PC-9 (cell line): ENCODE measurements at regions not wholly inside any gene's neighbourhood (a gene's known extent, or its start where the extent isn't known, plus 50 kb on each side); places are given as distances from the start of the nearest gene placed in this dataset.

Source experiments
- BruUV-seq: library from RNA; stranded (reverse); fragments of 400-500 nt; replicated peaks from 2 replicates; lab custom pipeline; 2021; lab: Mats Ljungman, UMichigan
- CTCF ChIA-PET: fragments of 300-600 bp; sonication (Branson Sonifier 250); formaldehyde crosslinking; loops from one replicate; lab custom pipeline; 2022; ENCODE audit warnings: antibody characterized with exemption; lab: Charles Lee
- POLR2A ChIA-PET: fragments of 300-600 bp; sonication (Branson Sonifier 250); formaldehyde crosslinking; loops from one replicate; lab custom pipeline; 2022; ENCODE audit warnings: antibody characterized with exemption; ENCODE audit not compliant: unreplicated experiment; lab: Charles Lee
- DNase-seq, 2 experiments: peaks; one replicate each; pipeline versions ENCODE4 v3.0.0 to v3.0.0-alpha.2; 2015 to 2022; ENCODE audit warnings: mixed read lengths in 1 of 2
- H2AFZ ChIP-seq: fragments of 200-600 bp; sonication (generic); 2 replicates; pipeline ENCODE4 v1.8.1; 2017; ENCODE audit warnings: antibody characterized with exemption
- H3F3A ChIP-seq: fragments of 200-600 bp; sonication (generic); 2 replicates; pipeline ENCODE4 v1.8.1; 2017; ENCODE audit warnings: antibody characterized with exemption, mild to moderate bottlenecking, low read depth; ENCODE audit not compliant: insufficient read depth
- H3K27ac ChIP-seq: fragments of 200-600 bp; sonication (generic); 2 replicates; pipeline ENCODE4 v1.6.1; 2016; ENCODE audit warnings: mixed run types
- H3K27me3 ChIP-seq: fragments of 200-600 bp; sonication (generic); 2 replicates; pipeline ENCODE4 v1.6.1; 2016; ENCODE audit warnings: low read depth, mixed run types; ENCODE audit not compliant: insufficient read depth
- H3K36me3 ChIP-seq: fragments of 200-600 bp; sonication (generic); 2 replicates; pipeline ENCODE4 v1.6.1; 2016; ENCODE audit warnings: low read depth, mixed run types
- H3K4me1 ChIP-seq: fragments of 200-600 bp; sonication (generic); replicated peaks from 2 replicates; pipeline ENCODE4 v1.6.1; 2016; ENCODE audit warnings: mixed run types; ENCODE audit not compliant: insufficient read depth
- H3K4me2 ChIP-seq: fragments of 200-600 bp; sonication (generic); 2 replicates; pipeline ENCODE4 v1.6.1; 2017; ENCODE audit warnings: mixed run types
- H3K4me3 ChIP-seq: fragments of 200-600 bp; sonication (generic); 2 replicates; pipeline ENCODE4 v1.6.1; 2016; ENCODE audit warnings: mixed run types
- H3K79me2 ChIP-seq: fragments of 200-600 bp; sonication (generic); 2 replicates; pipeline ENCODE4 v1.6.1; 2017; ENCODE audit warnings: low read depth, mixed run types
- H3K9me2 ChIP-seq: fragments of 200-600 bp; sonication (generic); 2 replicates; pipeline ENCODE4 v1.8.1; 2017; ENCODE audit warnings: mild to moderate bottlenecking; ENCODE audit not compliant: insufficient read depth
- H3K9me3 ChIP-seq: fragments of 200-600 bp; sonication (generic); 2 replicates; pipeline ENCODE4 v1.8.1; 2016; ENCODE audit warnings: low read depth; ENCODE audit not compliant: insufficient read depth
- H4K20me1 ChIP-seq: fragments of 200-600 bp; sonication (generic); 2 replicates; pipeline ENCODE4 v1.8.1; 2017; ENCODE audit not compliant: insufficient read depth
- CTCF ChIP-seq: fragments of 200-600 bp; sonication (generic); conservative IDR thresholded peaks from 2 replicates; pipeline ENCODE4 v1.6.1; 2017; ENCODE audit warnings: mixed run types, antibody characterized with exemption, mild to moderate bottlenecking, moderate library complexity
- EZH2 ChIP-seq: fragments of 200-600 bp; sonication (generic); IDR thresholded peaks from 2 replicates; pipeline ENCODE4 v1.8.0; 2017; ENCODE audit warnings: antibody characterized with exemption, low read depth
- intact Hi-C: fragments of 100-400 bp; cut with micrococcal nuclease; formaldehyde crosslinking; loops from one replicate; pipeline ENCODE4 v1.10.0; 2022; ENCODE audit not compliant: unreplicated experiment

GRCh38 chr9:78692871-78693270 is 395.9 kb downstream of the PSAT1 start:
- Histone ChIP-seq H3K27ac (no peak overlapping the region), H3K79me2 (no peaks in the 10 kb centered on the region), H3K4me1 (no peaks in the 10 kb centered on the region), H3K27me3 (no peaks in the 10 kb centered on the region), H3K9me3 (no peaks in the 10 kb centered on the region), H3K4me2 (no peak overlapping the region), H3F3A (no peaks in the 10 kb centered on the region), H2AFZ (no peak overlapping the region), H4K20me1 (no peaks in the 10 kb centered on the region), H3K9me2 (no peaks in the 10 kb centered on the region), H3K4me3 (no peak overlapping the region), H3K36me3 (no peaks in the 10 kb centered on the region)
- ChIA-PET POLR2A (no interaction called here), CTCF (no interaction called here)
- no peak for TF ChIP-seq EZH2
- no peak for TF ChIP-seq CTCF
- DNase-seq, result no peak
- intact Hi-C loops, result no loop called here
- BruUV-seq, result no TSS peak

- TF ChIP-seq EZH2, result no peak
- TF ChIP-seq CTCF, result no peak
- POLR2A ChIA-PET, result no interaction called here
- Histone ChIP-seq H3K4me1 (no peaks in the 10 kb centered on the region), H3K79me2 (no peaks in the 10 kb centered on the region), H3F3A (no peaks in the 10 kb centered on the region), H3K4me2 (no peak overlapping the region), H3K9me3 (no peaks in the 10 kb centered on the region), H3K27ac (no peak overlapping the region), H3K4me3 (no peak overlapping the region), H3K36me3 (no peaks in the 10 kb centered on the region), H2AFZ (no peak overlapping the region), H4K20me1 (no peaks in the 10 kb centered on the region), H3K27me3 (no peaks in the 10 kb centered on the region), H3K9me2 (no peaks in the 10 kb centered on the region)
- DNase-seq, result no peak
- CTCF ChIA-PET, result no interaction called here
- intact Hi-C loops, result no loop called here
- BruUV-seq, result no TSS peak
These were observed 398.0 kb downstream of the PSAT1 start for GRCh38 chr9:78694974-78695373.

- no peak overlapping the region for H3K4me2 ChIP-seq
- H2AFZ ChIP-seq, result no peak overlapping the region
- TF ChIP-seq EZH2 (no peak), CTCF (no peak)
- no peaks in the 10 kb centered on the region for H3K79me2 ChIP-seq
- H4K20me1 ChIP-seq, result no peaks in the 10 kb centered on the region
- no peaks in the 10 kb centered on the region for H3K27me3 ChIP-seq
- intact Hi-C loops, result no loop called here
- no peak overlapping the region for H3K4me3 ChIP-seq
- H3K36me3 ChIP-seq, result no peaks in the 10 kb centered on the region
- no peaks in the 10 kb centered on the region for H3K4me1 ChIP-seq
- DNase-seq, result no peak
- H3K9me2 ChIP-seq, result no peaks in the 10 kb centered on the region
- no peaks in the 10 kb centered on the region for H3K9me3 ChIP-seq
- no TSS peak for BruUV-seq
- no peaks in the 10 kb centered on the region for H3F3A ChIP-seq
- no peak overlapping the region for H3K27ac ChIP-seq
- ChIA-PET POLR2A (no interaction called here), CTCF (no interaction called here)
These were observed 398.6 kb downstream of the PSAT1 start for GRCh38 chr9:78695519-78695918.
